ENCODE measurements at regions not wholly inside any gene's neighbourhood (a gene's known extent, or its start where the extent isn't known, plus 50 kb on each side); places are given as distances from the start of the nearest gene placed in this dataset.

GRCh38 chr17:77387891-77388290 lies 247.1 kb downstream of the SEC14L1 start:
- Histone ChIP-seq H3K27me3 (ENCODE audit: low read depth, low read length) (no peaks in the 10 kb centered on the region; the same call in 1 of the 2 replicates), H3K9ac (ENCODE audit: low read length) (no peak overlapping the region), H3K4me2 (ENCODE audit: low read length) (no peak overlapping the region), H3K36me3 (replicated peaks; ENCODE audit: low read depth, low read length) (no peaks in the 10 kb centered on the region), H3K79me2 (ENCODE audit: low read length) (no peaks in the 10 kb centered on the region), H3K4me1 (ENCODE audit: low read length) (no peaks in the 10 kb centered on the region), H3K9me3 (ENCODE audit: insufficient read depth, low read length) (no peaks in the 10 kb centered on the region), H4K20me1 (ENCODE audit: insufficient read depth, low read length) (no peaks in the 10 kb centered on the region), H3K4me3 (ENCODE audit: low read length) (no peak overlapping the region), H2AFZ (ENCODE audit: low read depth, low read length) (no peak overlapping the region), H3K27ac (ENCODE audit: low read length) (no peak overlapping the region)
- TF ChIP-seq EZH2phosphoT487 (IDR thresholded peaks at IDR 0.05; ENCODE audit: low read depth), result no peak
- TF ChIP-seq CTCF (IDR thresholded peaks at IDR 0.05; ENCODE audit: low read depth, low read length), result no peak

- no peak overlapping the region for H2AFZ ChIP-seq (ENCODE audit: low read depth, low read length)
- no peak overlapping the region for H3K27ac ChIP-seq (ENCODE audit: low read length)
- H3K4me1 ChIP-seq (ENCODE audit: low read length), result no peaks in the 10 kb centered on the region
- TF ChIP-seq EZH2phosphoT487 (IDR thresholded peaks at IDR 0.05; ENCODE audit: low read depth), result no peak
- TF ChIP-seq CTCF (IDR thresholded peaks at IDR 0.05; ENCODE audit: low read depth, low read length), result no peak
- H3K36me3 ChIP-seq (replicated peaks; ENCODE audit: low read depth, low read length), result no peaks in the 10 kb centered on the region
- H3K27me3 ChIP-seq (ENCODE audit: low read depth, low read length), result no peaks in the 10 kb centered on the region; the same call in 1 of the 2 replicates
- H3K9me3 ChIP-seq (ENCODE audit: insufficient read depth, low read length), result no peaks in the 10 kb centered on the region
- H3K79me2 ChIP-seq (ENCODE audit: low read length), result no peaks in the 10 kb centered on the region
- H4K20me1 ChIP-seq (ENCODE audit: insufficient read depth, low read length), result no peaks in the 10 kb centered on the region
- H3K9ac ChIP-seq (ENCODE audit: low read length), result no peak overlapping the region
- no peak overlapping the region for H3K4me3 ChIP-seq (ENCODE audit: low read length)
- no peak overlapping the region for H3K4me2 ChIP-seq (ENCODE audit: low read length)
These were observed 247.9 kb downstream of the SEC14L1 start for GRCh38 chr17:77388384-77389306.

- Histone ChIP-seq H2AFZ (ENCODE audit: low read depth, low read length) (no peak overlapping the region), H3K9ac (ENCODE audit: low read length) (no peak overlapping the region), H4K20me1 (ENCODE audit: insufficient read depth, low read length) (no peaks in the 10 kb centered on the region), H3K4me2 (ENCODE audit: low read length) (no peak overlapping the region), H3K36me3 (replicated peaks; ENCODE audit: low read depth, low read length) (no peaks in the 10 kb centered on the region), H3K27ac (ENCODE audit: low read length) (no peak overlapping the region), H3K9me3 (ENCODE audit: insufficient read depth, low read length) (no peaks in the 10 kb centered on the region), H3K4me3 (ENCODE audit: low read length) (no peak overlapping the region), H3K4me1 (ENCODE audit: low read length) (no peaks in the 10 kb centered on the region), H3K27me3 (ENCODE audit: low read depth, low read length) (no peaks in the 10 kb centered on the region; the same call in 1 of the 2 replicates), H3K79me2 (ENCODE audit: low read length) (no peaks in the 10 kb centered on the region)
- TF ChIP-seq EZH2phosphoT487 (IDR thresholded peaks at IDR 0.05; ENCODE audit: low read depth) (no peak), CTCF (IDR thresholded peaks at IDR 0.05; ENCODE audit: low read depth, low read length) (no peak)
These were observed 250.1 kb downstream of the SEC14L1 start for GRCh38 chr17:77390870-77391269.

- H3K36me3 ChIP-seq (replicated peaks; ENCODE audit: low read depth, low read length), result no peaks in the 10 kb centered on the region
- H3K27me3 ChIP-seq (ENCODE audit: low read depth, low read length), result no peaks in the 10 kb centered on the region; the same call in 1 of the 2 replicates
- H4K20me1 ChIP-seq (ENCODE audit: insufficient read depth, low read length), result no peaks in the 10 kb centered on the region
- no peak overlapping the region for H3K9ac ChIP-seq (ENCODE audit: low read length)
- no peaks in the 10 kb centered on the region for H3K4me1 ChIP-seq (ENCODE audit: low read length)
- no peak for TF ChIP-seq CTCF (IDR thresholded peaks at IDR 0.05; ENCODE audit: low read depth, low read length)
- no peak for TF ChIP-seq EZH2phosphoT487 (IDR thresholded peaks at IDR 0.05; ENCODE audit: low read depth)
- H3K4me2 ChIP-seq (ENCODE audit: low read length), result no peak overlapping the region
- no peaks in the 10 kb centered on the region for H3K79me2 ChIP-seq (ENCODE audit: low read length)
- no peak overlapping the region for H2AFZ ChIP-seq (ENCODE audit: low read depth, low read length)
- no peak overlapping the region for H3K4me3 ChIP-seq (ENCODE audit: low read length)
- H3K27ac ChIP-seq (ENCODE audit: low read length), result no peak overlapping the region
- H3K9me3 ChIP-seq (ENCODE audit: insufficient read depth, low read length), result no peaks in the 10 kb centered on the region
These were observed 251.1 kb downstream of the SEC14L1 start for GRCh38 chr17:77391668-77392375.

All from OCI-LY3 (cell line).